Stomach (tissue), 4 donors: ENCODE measurements at regions not wholly inside any gene's neighbourhood (a gene's known extent, or its start where the extent isn't known, plus 50 kb on each side); places are given as distances from the start of the nearest gene placed in this dataset.

ENCODE experiments used
- CTCF ChIP-seq, 7 experiments: fragments of 450-650 bp in 4 of 7; fragments of 200-600 bp in 3 of 7; sonication (generic) in 3 of 7; IDR thresholded peaks; one replicate each; pipeline ENCODE4 v1.5.1; 2016 to 2019; ENCODE audit warnings: antibody characterized with exemption in 7 of 7, control low read depth in 2 of 7, mild to moderate bottlenecking in 1 of 7
- POLR2AphosphoS5 ChIP-seq, 3 donors: sonication (generic); formaldehyde crosslinking; IDR thresholded peaks; one replicate each; pipeline ENCODE4 v1.6.1; 2016; ENCODE audit warnings: antibody characterized with exemption in 3 of 3

GRCh38 chr16:26863931-26864330 lies 202.8 kb upstream of the C16orf82 start:
- TF ChIP-seq CTCF (IDR thresholded peaks at IDR 0.05) = no peak
- no peak for TF ChIP-seq POLR2AphosphoS5 (IDR thresholded peaks at IDR 0.05)
